HFF-Myc (cell line): ENCODE measurements at regions not wholly inside any gene's neighbourhood (a gene's known extent, or its start where the extent isn't known, plus 50 kb on each side); places are given as distances from the start of the nearest gene placed in this dataset.
"Not testable (repeated sequence)": the region's sequence is repeated elsewhere in the genome, so short reads cannot be mapped to it uniquely, and the experiment has no call there.

Experiments used
- DNase-seq: peaks from one replicate; pipeline ENCODE4 v3.0.0-alpha.2; 2011; ENCODE audit warnings: low read depth; ENCODE audit errors: extremely low read depth
- H3K4me3 ChIP-seq: replicated peaks from 2 replicates; pipeline ENCODE4 v1.5.1; 2011; ENCODE audit warnings: low read depth, mild to moderate bottlenecking, control low read depth, low read length
- CTCF ChIP-seq: IDR thresholded peaks from 2 replicates; pipeline ENCODE4 v1.5.1; 2012; ENCODE audit warnings: mild to moderate bottlenecking, low read depth, low read length, control low read depth; ENCODE audit errors: missing control alignments

- DNase-seq: no peak
- no peak for TF ChIP-seq CTCF
- no peak overlapping the region for H3K4me3 ChIP-seq
Observed at GRCh38 chr9:74414325-74414724, 82.8 kb upstream of the RORB start.

- no peak for DNase-seq
- no peak for TF ChIP-seq CTCF
Observed at GRCh38 chr9:74415995-74416394, 81.1 kb upstream of the RORB start.

GRCh38 chr9:74424488-74424887 lies 72.6 kb upstream of the RORB start:
- not testable (repeated sequence) for DNase-seq, H3K4me3 ChIP-seq

More at GRCh38 chr9:74415995-74416394, 81.1 kb upstream of the RORB start:
- no peak overlapping the region for H3K4me3 ChIP-seq

- no peak overlapping the region for H3K4me3 ChIP-seq
- DNase-seq: no peak
- TF ChIP-seq CTCF: no peak
Observed at GRCh38 chr9:74431467-74431866, 65.7 kb upstream of the RORB start.

- DNase-seq: no peak
- no peak overlapping the region for H3K4me3 ChIP-seq
- no peak for TF ChIP-seq CTCF
Observed at GRCh38 chr9:74443036-74443750, 53.9 kb upstream of the RORB start.

GRCh38 chr9:74444369-74444768 lies 52.8 kb upstream of the RORB start:
- no peak overlapping the region for H3K4me3 ChIP-seq
- DNase-seq: no peak
- TF ChIP-seq CTCF: no peak
